B cell (primary cell): ENCODE measurements at regions not wholly inside any gene's neighbourhood (a gene's known extent, or its start where the extent isn't known, plus 50 kb on each side); places are given as distances from the start of the nearest gene placed in this dataset.

Experiments
- ATAC-seq: fragments of 200-7000 bp; cut with Tn5 transposase; one replicate; pipeline ENCODE4 v1.10.0; 2021; ENCODE audit warnings: low read depth, mild to moderate bottlenecking, moderate number of reproducible peaks, moderate library complexity
- CTCF ChIA-PET: fragments of 350-600 bp; sonication (Branson Sonifier 250); formaldehyde crosslinking; loops from one replicate; lab custom pipeline; 2021; ENCODE audit warnings: antibody characterized with exemption, inconsistent platforms; lab: Charles Lee
- POLR2A ChIA-PET: fragments of 350-600 bp; sonication (Branson Sonifier 250); formaldehyde crosslinking; loops from one replicate; lab custom pipeline; 2021; ENCODE audit warnings: antibody characterized with exemption; lab: Charles Lee
- DNase-seq: peaks from one replicate; pipeline ENCODE4 v3.0.0; 2013
- H2AFZ ChIP-seq: 2 replicates; pipeline ENCODE4 v1.6.1; 2012; ENCODE audit warnings: mild to moderate bottlenecking, low read depth, low read length; ENCODE audit not compliant: insufficient read depth, poor library complexity, severe bottlenecking
- H3K27ac ChIP-seq, 2 donors: 1 replicate in 1 of 2; 2 replicates in 1 of 2; pipeline ENCODE4 v1.5.1; 2012 to 2013; ENCODE audit warnings: low read length in 2 of 2, mild to moderate bottlenecking in 2 of 2, moderate library complexity in 1 of 2
- H3K27me3 ChIP-seq, 4 experiments: fragments of 200-600 bp in 1 of 4; sonication (generic) in 1 of 4; replicated peaks in 1 of 4; 1 replicate in 2 of 4; 2 replicates in 2 of 4; pipeline versions ENCODE4 v1.6.1 to v1.7.0; 2013 to 2016; ENCODE audit warnings: low read length in 3 of 4, mild to moderate bottlenecking in 2 of 4, mixed read lengths in 1 of 4, moderate library complexity in 1 of 4; ENCODE audit not compliant: insufficient read depth in 4 of 4, control insufficient read depth in 3 of 4; ENCODE audit errors: control extremely low read depth in 1 of 4
- H3K36me3 ChIP-seq, 2 experiments: replicated peaks in 1 of 2; 1 replicate in 1 of 2; 2 replicates in 1 of 2; pipeline versions ENCODE4 v1.6.1 to v1.7.1; 2013; ENCODE audit warnings: low read length in 1 of 2; ENCODE audit not compliant: insufficient read depth in 2 of 2, control insufficient read depth in 1 of 2; ENCODE audit errors: control extremely low read depth in 1 of 2, extremely low read depth in 1 of 2
- H3K4me1 ChIP-seq, 2 donors: fragments of 200-600 bp in 1 of 2; sonication (generic) in 1 of 2; 1 replicate in 1 of 2; 2 replicates in 1 of 2; pipeline versions ENCODE4 v1.5.1 to v1.6.1; 2013 to 2017; ENCODE audit warnings: low read length in 2 of 2; ENCODE audit not compliant: control insufficient read depth in 2 of 2, insufficient read depth in 2 of 2
- H3K4me2 ChIP-seq: replicated peaks from 2 replicates; pipeline ENCODE3; 2012; ENCODE audit warnings: mild to moderate bottlenecking, low read depth, low read length; ENCODE audit not compliant: poor library complexity, severe bottlenecking
- H3K4me3 ChIP-seq, 5 experiments: fragments of 200-600 bp in 1 of 5; sonication (generic) in 1 of 5; 1 replicate in 3 of 5; 2 replicates in 2 of 5; pipeline versions ENCODE4 v1.5.1 to v1.7.0; 2011 to 2016; ENCODE audit warnings: low read length in 4 of 5, mild to moderate bottlenecking in 4 of 5, low read depth in 2 of 5, control low read depth in 1 of 5, moderate library complexity in 1 of 5; ENCODE audit not compliant: insufficient read depth in 1 of 5; ENCODE audit errors: control extremely low read depth in 1 of 5, extremely low read depth in 1 of 5
- H3K79me2 ChIP-seq: fragments of 200-600 bp; sonication (generic); one replicate; pipeline ENCODE4 v1.6.0; 2016; ENCODE audit warnings: low read length; ENCODE audit not compliant: control insufficient read depth, insufficient read depth
- H3K9ac ChIP-seq: fragments of 200-600 bp; sonication (generic); 2 replicates; pipeline ENCODE4 v1.6.1; 2017; ENCODE audit warnings: mild to moderate bottlenecking, low read length, moderate library complexity
- H3K9me3 ChIP-seq, 3 donors: one replicate each; pipeline versions ENCODE4 v1.6.1 to v1.7.1; 2013; ENCODE audit warnings: low read length in 2 of 3; ENCODE audit not compliant: control insufficient read depth in 2 of 3, insufficient read depth in 1 of 3; ENCODE audit errors: control extremely low read depth in 1 of 3
- H4K20me1 ChIP-seq: 2 replicates; pipeline ENCODE4 v1.6.0; 2012; ENCODE audit warnings: mild to moderate bottlenecking, low read length; ENCODE audit not compliant: insufficient read depth, control insufficient read depth, poor library complexity, severe bottlenecking
- H3K27ac Mint-ChIP-seq: one replicate; pipeline ENCODE4 v1.8.0; 2021; ENCODE audit warnings: mixed read lengths
- H3K27me3 Mint-ChIP-seq: one replicate; pipeline ENCODE4 v1.8.0; 2021; ENCODE audit warnings: mixed read lengths
- H3K4me1 Mint-ChIP-seq: one replicate; pipeline ENCODE4 v1.8.0; 2021; ENCODE audit warnings: mixed read lengths
- H3K4me3 Mint-ChIP-seq: one replicate; pipeline ENCODE4 v1.8.0; 2021; ENCODE audit warnings: mixed read lengths
- H3K9me3 Mint-ChIP-seq: one replicate; pipeline ENCODE4 v1.8.0; 2022; ENCODE audit warnings: mixed read lengths; ENCODE audit not compliant: insufficient read depth
- EZH2 ChIP-seq: IDR thresholded peaks from 2 replicates; pipeline ENCODE4 v1.6.1; 2012; ENCODE audit warnings: borderline replicate concordance, low read depth, mild to moderate bottlenecking, moderate library complexity, low read length; ENCODE audit not compliant: insufficient read depth, poor library complexity, severe bottlenecking
- WGBS: methylation state at CpG from one replicate; pipeline ENCODE4 v1.1.5; 2013; ENCODE audit warnings: missing lambda C conversion rate; ENCODE audit not compliant: insufficient coverage; 5-methylcytosine and 5-hydroxymethylcytosine counted together
- intact Hi-C: fragments of 100-400 bp; cut with micrococcal nuclease; formaldehyde crosslinking; loops from one replicate; pipeline ENCODE4 v1.10.0; 2022
- TF ChIP-seq, protein P1 (sequence below): fragments of 200-600 bp; IDR thresholded peaks from one replicate; pipeline ENCODE4 v1.8.0; 2022; ENCODE audit warnings: antibody characterized with exemption, mild to moderate bottlenecking

DNA sequence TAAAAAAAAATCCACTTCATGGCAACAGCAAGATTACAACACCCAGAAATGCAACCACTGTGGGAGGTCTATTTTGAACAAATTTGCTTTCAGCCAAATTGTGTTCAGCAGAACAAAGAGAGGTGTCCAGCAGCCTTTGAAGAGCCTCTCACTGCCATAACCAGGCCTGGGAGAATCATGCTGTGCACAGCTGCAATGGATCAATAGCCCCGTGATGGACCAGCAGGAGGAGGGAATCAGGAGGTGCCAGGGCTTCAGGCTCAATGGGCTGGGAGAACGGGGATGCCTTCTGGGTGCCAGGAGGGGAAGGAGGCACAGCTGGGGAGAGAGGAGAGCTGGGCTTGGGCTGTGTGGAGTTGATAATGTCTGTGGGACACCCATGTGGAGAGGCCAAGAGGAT, 366.2 kb upstream of the EEF2KMT start:
- no peak for TF ChIP-seq EZH2
- TF ChIP-seq, protein P1, sequence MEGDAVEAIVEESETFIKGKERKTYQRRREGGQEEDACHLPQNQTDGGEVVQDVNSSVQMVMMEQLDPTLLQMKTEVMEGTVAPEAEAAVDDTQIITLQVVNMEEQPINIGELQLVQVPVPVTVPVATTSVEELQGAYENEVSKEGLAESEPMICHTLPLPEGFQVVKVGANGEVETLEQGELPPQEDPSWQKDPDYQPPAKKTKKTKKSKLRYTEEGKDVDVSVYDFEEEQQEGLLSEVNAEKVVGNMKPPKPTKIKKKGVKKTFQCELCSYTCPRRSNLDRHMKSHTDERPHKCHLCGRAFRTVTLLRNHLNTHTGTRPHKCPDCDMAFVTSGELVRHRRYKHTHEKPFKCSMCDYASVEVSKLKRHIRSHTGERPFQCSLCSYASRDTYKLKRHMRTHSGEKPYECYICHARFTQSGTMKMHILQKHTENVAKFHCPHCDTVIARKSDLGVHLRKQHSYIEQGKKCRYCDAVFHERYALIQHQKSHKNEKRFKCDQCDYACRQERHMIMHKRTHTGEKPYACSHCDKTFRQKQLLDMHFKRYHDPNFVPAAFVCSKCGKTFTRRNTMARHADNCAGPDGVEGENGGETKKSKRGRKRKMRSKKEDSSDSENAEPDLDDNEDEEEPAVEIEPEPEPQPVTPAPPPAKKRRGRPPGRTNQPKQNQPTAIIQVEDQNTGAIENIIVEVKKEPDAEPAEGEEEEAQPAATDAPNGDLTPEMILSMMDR: no peak
- H4K20me1 ChIP-seq: no peaks in the 10 kb centered on the region
- H3K36me3 ChIP-seq: no peaks in the 10 kb centered on the region
- H3K9me3 ChIP-seq: peaks cover 0 to 8% (median 0%) of the 10 kb centered on the region in 3 donors
- no peak for ATAC-seq
- H3K4me2 ChIP-seq: no peak overlapping the region
- intact Hi-C loops: no loop called here
- H3K4me3 ChIP-seq: no peak overlapping the region
- H3K79me2 ChIP-seq: no peaks in the 10 kb centered on the region
- H3K27ac ChIP-seq: no peak overlapping the region
- WGBS: 51% methylated on average over 2 of the region's 2 CpGs
- POLR2A ChIA-PET: no interaction called here
- H3K9ac ChIP-seq: no peak overlapping the region
- no peak overlapping the region for H2AFZ ChIP-seq
- no peaks in the 10 kb centered on the region for H3K4me1 ChIP-seq
- no peak for DNase-seq
- Mint-ChIP-seq H3K27me3 (no peaks in the 10 kb centered on the region), H3K4me3 (no peak overlapping the region), H3K9me3 (no peaks in the 10 kb centered on the region), H3K4me1 (no peaks in the 10 kb centered on the region), H3K27ac (no peak overlapping the region)
- CTCF ChIA-PET: no interaction called here
- H3K27me3 ChIP-seq: no peaks in the 10 kb centered on the region

DNA sequence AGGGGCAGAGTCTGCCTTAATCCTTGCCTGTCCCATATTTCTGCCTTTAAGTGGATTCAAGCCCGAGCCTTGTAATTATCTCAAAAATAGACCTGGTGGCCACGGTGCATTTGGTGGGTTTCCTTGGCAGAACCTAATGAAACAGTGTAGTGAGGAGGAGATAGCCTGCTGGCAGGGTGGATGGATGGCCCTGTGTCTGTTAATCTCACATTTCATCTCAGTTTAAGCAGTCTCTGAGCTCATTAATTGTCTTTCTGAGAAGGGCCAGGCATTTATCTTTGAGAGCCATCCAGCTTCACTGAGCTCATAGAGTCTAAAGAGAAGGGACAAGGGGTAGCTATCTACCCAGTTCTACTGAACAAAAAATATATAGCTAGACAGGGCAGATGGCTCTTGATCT, 364.0 kb upstream of the EEF2KMT start:
- Histone ChIP-seq H3K36me3 (no peaks in the 10 kb centered on the region), H3K4me3 (no peak overlapping the region), H3K79me2 (no peaks in the 10 kb centered on the region), H2AFZ (no peak overlapping the region), H3K9ac (no peak overlapping the region), H3K4me1 (no peaks in the 10 kb centered on the region), H3K27ac (no peak overlapping the region), H3K27me3 (no peaks in the 10 kb centered on the region), H3K9me3 (peaks cover 0 to 6% (median 0%) of the 10 kb centered on the region in 3 donors), H3K4me2 (no peak overlapping the region), H4K20me1 (no peaks in the 10 kb centered on the region)
- intact Hi-C loops: no loop called here
- DNase-seq (no peak), ATAC-seq (no peak)
- H3K9me3 Mint-ChIP-seq: no peaks in the 10 kb centered on the region
- no peak overlapping the region for H3K27ac Mint-ChIP-seq
- H3K27me3 Mint-ChIP-seq: no peaks in the 10 kb centered on the region
- TF ChIP-seq, protein P1: no peak
- TF ChIP-seq EZH2: no peak
- POLR2A ChIA-PET: no interaction called here
- no peaks in the 10 kb centered on the region for H3K4me1 Mint-ChIP-seq
- no CpG with 5 or more reads among the region's 2 CpGs for WGBS
- CTCF ChIA-PET: interaction anchor here (0.7 kb wide), 1 partner anchor 8 kb away, joined by 3 read pairs; no protein-coding TSS in a partner anchor
- no peak overlapping the region for H3K4me3 Mint-ChIP-seq
